Mesendoderm (in vitro differentiated cells): ENCODE measurements at regions not wholly inside any gene's neighbourhood (a gene's known extent, or its start where the extent isn't known, plus 50 kb on each side); places are given as distances from the start of the nearest gene placed in this dataset.

Experiments used
- DNase-seq: peaks from one replicate; pipeline ENCODE4 v3.0.0; 2013
- H2AK5ac ChIP-seq: 2 replicates; pipeline ENCODE4 v1.6.1; 2013; ENCODE audit warnings: low read length, inconsistent platforms
- H2BK120ac ChIP-seq: 2 replicates; pipeline ENCODE4 v1.6.1; 2013; ENCODE audit warnings: low read depth, mild to moderate bottlenecking, low read length, moderate library complexity, mixed read lengths
- H2BK15ac ChIP-seq: replicated peaks from 2 replicates; pipeline ENCODE4 v1.6.1; 2013; ENCODE audit warnings: low read depth, mild to moderate bottlenecking, moderate library complexity
- H2BK5ac ChIP-seq: 2 replicates; pipeline ENCODE4 v1.6.1; 2013; ENCODE audit warnings: low read length, inconsistent platforms
- H3K18ac ChIP-seq: 2 replicates; pipeline ENCODE4 v1.6.1; 2013; ENCODE audit warnings: mild to moderate bottlenecking, low read length, mixed read lengths
- H3K23ac ChIP-seq: one replicate; pipeline ENCODE4 v1.6.1; 2013; ENCODE audit warnings: low read length
- H3K27ac ChIP-seq: 2 replicates; pipeline ENCODE4 v1.5.1; 2013; ENCODE audit warnings: low read depth, mild to moderate bottlenecking, inconsistent platforms, low read length, moderate library complexity
- H3K27me3 ChIP-seq: 2 replicates; pipeline ENCODE4 v1.6.1; 2013; ENCODE audit warnings: low read length, control low read depth, mild to moderate bottlenecking, inconsistent platforms; ENCODE audit not compliant: insufficient read depth, poor library complexity
- H3K36me3 ChIP-seq: 2 replicates; pipeline ENCODE4 v1.6.1; 2013; ENCODE audit warnings: low read length, inconsistent platforms; ENCODE audit not compliant: control insufficient read depth, insufficient read depth
- H3K4ac ChIP-seq: one replicate; pipeline ENCODE4 v1.6.1; 2013; ENCODE audit warnings: low read depth, mild to moderate bottlenecking, low read length, moderate library complexity
- H3K4me1 ChIP-seq: 2 replicates; pipeline ENCODE4 v1.6.1; 2013; ENCODE audit warnings: low read depth, low read length, inconsistent platforms; ENCODE audit not compliant: control insufficient read depth
- H3K4me2 ChIP-seq: 2 replicates; pipeline ENCODE4 v1.6.1; 2013; ENCODE audit warnings: low read length
- H3K4me3 ChIP-seq: 2 replicates; pipeline ENCODE4 v1.5.1; 2013; ENCODE audit warnings: mild to moderate bottlenecking, low read length
- H3K56ac ChIP-seq: one replicate; pipeline ENCODE4 v1.6.1; 2013; ENCODE audit warnings: low read length
- H3K79me1 ChIP-seq: 2 replicates; pipeline ENCODE4 v1.6.1; 2013; ENCODE audit warnings: low read length, inconsistent platforms
- H3K79me2 ChIP-seq: 2 replicates; pipeline ENCODE4 v1.6.1; 2013; ENCODE audit warnings: mild to moderate bottlenecking, low read length; ENCODE audit not compliant: control insufficient read depth, insufficient read depth
- H3K9ac ChIP-seq: 2 replicates; pipeline ENCODE4 v1.6.1; 2013; ENCODE audit warnings: low read length, inconsistent platforms
- H4K5ac ChIP-seq: one replicate; pipeline ENCODE4 v1.6.1; 2013; ENCODE audit warnings: low read length
- H4K8ac ChIP-seq: one replicate; pipeline ENCODE4 v1.6.1; 2013; ENCODE audit warnings: low read depth, mild to moderate bottlenecking, control low read depth, low read length, moderate library complexity
- WGBS: extraction: QIAGEN DNeasy Blood & Tissue Kit; methylation state at CpG from one replicate; pipeline ENCODE4 v1.1.7; 2013; ENCODE audit warnings: low lambda C conversion rate, missing lambda C conversion rate; ENCODE audit not compliant: insufficient coverage; ENCODE audit errors: extremely low coverage; 5-methylcytosine and 5-hydroxymethylcytosine counted together

- Histone ChIP-seq H3K79me2 (no peaks in the 10 kb centered on the region), H3K9ac (no peak overlapping the region), H2AK5ac (no peak overlapping the region), H3K27me3 (no peaks in the 10 kb centered on the region), H3K23ac (no peak overlapping the region), H3K4me1 (no peaks in the 10 kb centered on the region), H3K36me3 (no peaks in the 10 kb centered on the region), H2BK15ac (no peak overlapping the region), H2BK120ac (no peak overlapping the region), H4K5ac (no peak overlapping the region), H3K27ac (no peak overlapping the region), H3K4me2 (no peak overlapping the region), H4K8ac (no peak overlapping the region), H3K56ac (no peak overlapping the region), H3K18ac (no peak overlapping the region), H3K4ac (no peak overlapping the region), H2BK5ac (no peak overlapping the region), H3K79me1 (no peaks in the 10 kb centered on the region), H3K4me3 (no peak overlapping the region)
- WGBS, result no CpG with 5 or more reads among the region's 2 CpGs
- no peak for DNase-seq
These were observed 311.7 kb downstream of the HTR1A start for GRCh38 chr5:63650581-63650980.

GRCh38 chr5:63648376-63648775, 313.9 kb downstream of the HTR1A start:
- Histone ChIP-seq H2BK15ac (no peak overlapping the region), H3K27me3 (no peaks in the 10 kb centered on the region), H2AK5ac (no peak overlapping the region), H2BK5ac (no peak overlapping the region), H4K8ac (no peak overlapping the region), H3K4me3 (no peak overlapping the region), H3K56ac (no peak overlapping the region), H3K36me3 (no peaks in the 10 kb centered on the region), H2BK120ac (no peak overlapping the region), H3K79me1 (no peaks in the 10 kb centered on the region), H3K23ac (no peak overlapping the region), H3K4me2 (no peak overlapping the region), H3K4me1 (no peaks in the 10 kb centered on the region), H3K79me2 (no peaks in the 10 kb centered on the region), H3K18ac (no peak overlapping the region), H3K4ac (no peak overlapping the region), H3K9ac (no peak overlapping the region), H3K27ac (no peak overlapping the region), H4K5ac (no peak overlapping the region)
- DNase-seq, result peak; percentile 16

DNA sequence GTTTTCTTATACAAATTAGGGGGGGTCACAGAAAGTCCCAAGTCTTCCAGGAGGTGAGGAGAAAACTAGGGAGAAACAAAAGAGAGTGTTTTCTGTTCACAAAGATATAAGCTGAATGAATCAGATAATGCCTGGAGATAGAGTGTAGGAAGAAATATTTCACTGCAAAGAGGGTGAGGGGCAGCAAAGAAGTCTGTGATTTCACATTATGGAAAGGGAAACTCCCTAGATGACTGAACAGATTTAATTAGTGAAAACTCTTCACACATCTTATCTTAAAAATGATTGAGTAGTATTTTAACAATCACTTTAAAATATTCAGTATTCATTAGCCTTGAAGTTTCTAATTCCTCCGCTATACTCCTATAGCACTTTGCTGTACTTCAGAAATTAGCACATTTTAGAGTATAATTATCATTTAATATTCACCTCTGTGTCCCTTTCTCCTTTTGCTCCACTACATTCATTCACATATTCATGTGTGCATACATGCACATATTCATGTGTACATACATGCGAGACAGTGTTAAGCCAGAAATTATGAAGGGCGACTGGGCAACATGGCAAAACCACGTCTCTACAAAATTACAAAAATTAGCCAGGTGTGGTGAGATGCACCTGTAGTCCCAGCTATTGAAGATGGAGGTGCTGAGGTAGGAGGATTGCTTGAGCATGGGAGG, 332.2 kb downstream of the HTR1A start:
- Histone ChIP-seq H2BK5ac (no peak overlapping the region), H3K4ac (no peak overlapping the region), H3K36me3 (no peaks in the 10 kb centered on the region), H3K4me3 (no peak overlapping the region), H3K27me3 (no peaks in the 10 kb centered on the region), H3K9ac (no peak overlapping the region), H3K4me2 (no peak overlapping the region), H2BK15ac (no peak overlapping the region), H2BK120ac (no peak overlapping the region), H3K23ac (no peak overlapping the region), H3K18ac (no peak overlapping the region), H3K79me2 (no peaks in the 10 kb centered on the region), H4K8ac (no peak overlapping the region), H2AK5ac (no peak overlapping the region), H3K79me1 (no peaks in the 10 kb centered on the region), H3K56ac (no peak overlapping the region), H3K4me1 (no peaks in the 10 kb centered on the region), H3K27ac (no peak overlapping the region), H4K5ac (no peak overlapping the region)
- WGBS, result no CpG with 5 or more reads among the region's 4 CpGs
- no peak for DNase-seq

GRCh38 chr5:63613442-63613841, 348.8 kb downstream of the HTR1A start:
- H3K79me2 ChIP-seq, result no peaks in the 10 kb centered on the region
- H2BK5ac ChIP-seq, result no peak overlapping the region
- no peak overlapping the region for H3K23ac ChIP-seq
- H2BK120ac ChIP-seq, result no peak overlapping the region
- no peak overlapping the region for H2AK5ac ChIP-seq
- H3K27me3 ChIP-seq, result no peaks in the 10 kb centered on the region
- no peak overlapping the region for H2BK15ac ChIP-seq
- H3K4ac ChIP-seq, result no peak overlapping the region
- no CpG with 5 or more reads among the region's 3 CpGs for WGBS
- H3K36me3 ChIP-seq, result no peaks in the 10 kb centered on the region
- no peaks in the 10 kb centered on the region for H3K79me1 ChIP-seq
- no peak overlapping the region for H3K4me3 ChIP-seq
- no peak overlapping the region for H3K56ac ChIP-seq
- no peak overlapping the region for H3K27ac ChIP-seq
- no peak for DNase-seq
- no peak overlapping the region for H3K4me2 ChIP-seq
- H3K9ac ChIP-seq, result no peak overlapping the region
- no peaks in the 10 kb centered on the region for H3K4me1 ChIP-seq
- H4K5ac ChIP-seq, result no peak overlapping the region
- no peak overlapping the region for H4K8ac ChIP-seq
- H3K18ac ChIP-seq, result no peak overlapping the region

GRCh38 chr5:63603996-63604395, 358.2 kb downstream of the HTR1A start:
- Histone ChIP-seq H3K36me3 (no peaks in the 10 kb centered on the region), H3K27ac (no peak overlapping the region)

GRCh38 chr5:63602971-63603370, 359.3 kb downstream of the HTR1A start:
- Histone ChIP-seq H3K79me2 (no peaks in the 10 kb centered on the region), H3K4me1 (no peaks in the 10 kb centered on the region), H3K36me3 (no peaks in the 10 kb centered on the region), H3K79me1 (no peaks in the 10 kb centered on the region), H3K4me3 (no peak overlapping the region), H2BK15ac (no peak overlapping the region), H3K9ac (no peak overlapping the region), H2AK5ac (no peak overlapping the region), H3K27me3 (no peaks in the 10 kb centered on the region), H3K56ac (no peak overlapping the region), H3K27ac (no peak overlapping the region), H2BK120ac (no peak overlapping the region), H4K8ac (no peak overlapping the region), H2BK5ac (no peak overlapping the region), H3K4me2 (no peak overlapping the region), H3K18ac (no peak overlapping the region), H4K5ac (no peak overlapping the region), H3K23ac (no peak overlapping the region), H3K4ac (no peak overlapping the region)
- peak; percentile 39 for DNase-seq

More at GRCh38 chr5:63603996-63604395, 358.2 kb downstream of the HTR1A start:
- WGBS, result no CpG with 5 or more reads among the region's 3 CpGs
- H2BK5ac ChIP-seq, result no peak overlapping the region
- no peak overlapping the region for H3K9ac ChIP-seq
- no peak overlapping the region for H4K5ac ChIP-seq
- H2AK5ac ChIP-seq, result no peak overlapping the region
- no peak overlapping the region for H3K4me2 ChIP-seq
- no peak overlapping the region for H3K4me3 ChIP-seq
- H3K23ac ChIP-seq, result no peak overlapping the region
- H3K79me1 ChIP-seq, result no peaks in the 10 kb centered on the region
- no peaks in the 10 kb centered on the region for H3K79me2 ChIP-seq
- no peak overlapping the region for H3K4ac ChIP-seq
- H2BK120ac ChIP-seq, result no peak overlapping the region
- H3K27me3 ChIP-seq, result no peaks in the 10 kb centered on the region
- peak; percentile 22 for DNase-seq
- H2BK15ac ChIP-seq, result no peak overlapping the region
- H4K8ac ChIP-seq, result no peak overlapping the region
- no peaks in the 10 kb centered on the region for H3K4me1 ChIP-seq
- H3K56ac ChIP-seq, result no peak overlapping the region
- no peak overlapping the region for H3K18ac ChIP-seq
